ENCODE measurements at regions not wholly inside any gene's neighbourhood (a gene's known extent, or its start where the extent isn't known, plus 50 kb on each side); places are given as distances from the start of the nearest gene placed in this dataset.

DNA sequence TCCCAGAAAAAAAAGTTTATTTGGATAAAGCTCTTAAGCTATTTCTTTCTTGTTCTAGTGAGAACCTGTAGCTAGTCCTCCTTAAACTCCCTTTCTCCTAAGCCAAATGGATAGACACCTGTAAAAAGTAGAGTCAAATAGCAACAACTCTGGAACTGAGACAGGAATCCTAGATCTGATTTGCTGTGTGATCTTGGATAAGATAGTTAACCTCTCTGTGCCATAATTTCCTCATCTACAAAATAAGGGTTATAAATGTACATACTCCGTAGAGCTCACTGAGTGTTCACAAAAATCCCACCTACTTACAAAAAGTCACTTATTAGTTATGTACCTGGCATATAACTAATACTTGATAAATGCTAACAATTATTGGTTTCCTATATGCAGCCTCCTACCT lies 270.3 kb downstream of the ABCC12 start:
- TF ChIP-seq POLR2A (IDR thresholded peaks at IDR 0.05) (no peak), CTCF (IDR thresholded peaks at IDR 0.05 in 4 of 5, conservative IDR thresholded peaks at IDR 0.05 in 1 of 5) (no peak)

All from gastrocnemius medialis (tissue), 4 donors.